ENCODE measurements at regions not wholly inside any gene's neighbourhood (a gene's known extent, or its start where the extent isn't known, plus 50 kb on each side); places are given as distances from the start of the nearest gene placed in this dataset.

GRCh38 chr11:45453721-45454120 lies 167.6 kb upstream of the SYT13 start:
- no peak overlapping the region for H3K27ac ChIP-seq (replicated peaks)
- no peak for DNase-seq (ENCODE audit: low read depth in 1 of 2, low spot score in 1 of 2)
- no peak overlapping the region for H3K4me3 ChIP-seq (replicated peaks; ENCODE audit: insufficient read depth, low read length)
- no peaks in the 10 kb centered on the region for H3K27me3 ChIP-seq (ENCODE audit: insufficient read depth, poor library complexity, severe bottlenecking)
- TF ChIP-seq SPI1 (IDR thresholded peaks at IDR 0.05; ENCODE audit: borderline replicate concordance, low read depth) (no peak), CTCF (IDR thresholded peaks at IDR 0.05; ENCODE audit: insufficient read depth, low read length) (no peak), GABPA (IDR thresholded peaks at IDR 0.05; ENCODE audit: low read depth) (no peak), REST (IDR thresholded peaks at IDR 0.05; ENCODE audit: insufficient replicate concordance, low read depth) (no peak), POLR2AphosphoS5 (IDR thresholded peaks at IDR 0.05; ENCODE audit: low read depth) (no peak)

GRCh38 chr11:45451766-45452440 lies 165.8 kb upstream of the SYT13 start:
- Histone ChIP-seq H3K27me3 (ENCODE audit: insufficient read depth, poor library complexity, severe bottlenecking) (no peaks in the 10 kb centered on the region), H3K4me3 (replicated peaks; ENCODE audit: insufficient read depth, low read length) (no peak overlapping the region), H3K27ac (replicated peaks) (no peak overlapping the region)
- no peak for TF ChIP-seq SPI1 (IDR thresholded peaks at IDR 0.05; ENCODE audit: borderline replicate concordance, low read depth)
- no peak for TF ChIP-seq GABPA (IDR thresholded peaks at IDR 0.05; ENCODE audit: low read depth)
- TF ChIP-seq CTCF (IDR thresholded peaks at IDR 0.05; ENCODE audit: insufficient read depth, low read length) = no peak
- no peak for TF ChIP-seq REST (IDR thresholded peaks at IDR 0.05; ENCODE audit: insufficient replicate concordance, low read depth)
- TF ChIP-seq POLR2AphosphoS5 (IDR thresholded peaks at IDR 0.05; ENCODE audit: low read depth) = no peak
- no peak for DNase-seq (ENCODE audit: low read depth in 1 of 2, low spot score in 1 of 2)

GRCh38 chr11:45450189-45450588 lies 164.0 kb upstream of the SYT13 start:
- no peak for TF ChIP-seq REST (IDR thresholded peaks at IDR 0.05; ENCODE audit: insufficient replicate concordance, low read depth)
- no peak for TF ChIP-seq CTCF (IDR thresholded peaks at IDR 0.05; ENCODE audit: insufficient read depth, low read length)
- no peak for TF ChIP-seq SPI1 (IDR thresholded peaks at IDR 0.05; ENCODE audit: borderline replicate concordance, low read depth)
- TF ChIP-seq POLR2AphosphoS5 (IDR thresholded peaks at IDR 0.05; ENCODE audit: low read depth) = no peak
- no peak for TF ChIP-seq GABPA (IDR thresholded peaks at IDR 0.05; ENCODE audit: low read depth)
- H3K27ac ChIP-seq (replicated peaks) = no peak overlapping the region
- no peak for DNase-seq (ENCODE audit: low read depth in 1 of 2, low spot score in 1 of 2)
- no peaks in the 10 kb centered on the region for H3K27me3 ChIP-seq (ENCODE audit: insufficient read depth, poor library complexity, severe bottlenecking)
- no peak overlapping the region for H3K4me3 ChIP-seq (replicated peaks; ENCODE audit: insufficient read depth, low read length)

All from HL-60 (cell line).